HG02943 (cell line): ENCODE measurements at regions not wholly inside any gene's neighbourhood (a gene's known extent, or its start where the extent isn't known, plus 50 kb on each side); places are given as distances from the start of the nearest gene placed in this dataset.
"Not testable (repeated sequence)": the region's sequence is repeated elsewhere in the genome, so short reads cannot be mapped to it uniquely, and the experiment has no call there.

ENCODE experiments used
- ATAC-seq: cut with Tn5 transposase; IDR thresholded peaks from one replicate; pipeline ENCODE4 v1.9.1; 2021; ENCODE audit warnings: mild to moderate bottlenecking, low read depth, moderate library complexity; ENCODE audit not compliant: unreplicated experiment

DNA sequence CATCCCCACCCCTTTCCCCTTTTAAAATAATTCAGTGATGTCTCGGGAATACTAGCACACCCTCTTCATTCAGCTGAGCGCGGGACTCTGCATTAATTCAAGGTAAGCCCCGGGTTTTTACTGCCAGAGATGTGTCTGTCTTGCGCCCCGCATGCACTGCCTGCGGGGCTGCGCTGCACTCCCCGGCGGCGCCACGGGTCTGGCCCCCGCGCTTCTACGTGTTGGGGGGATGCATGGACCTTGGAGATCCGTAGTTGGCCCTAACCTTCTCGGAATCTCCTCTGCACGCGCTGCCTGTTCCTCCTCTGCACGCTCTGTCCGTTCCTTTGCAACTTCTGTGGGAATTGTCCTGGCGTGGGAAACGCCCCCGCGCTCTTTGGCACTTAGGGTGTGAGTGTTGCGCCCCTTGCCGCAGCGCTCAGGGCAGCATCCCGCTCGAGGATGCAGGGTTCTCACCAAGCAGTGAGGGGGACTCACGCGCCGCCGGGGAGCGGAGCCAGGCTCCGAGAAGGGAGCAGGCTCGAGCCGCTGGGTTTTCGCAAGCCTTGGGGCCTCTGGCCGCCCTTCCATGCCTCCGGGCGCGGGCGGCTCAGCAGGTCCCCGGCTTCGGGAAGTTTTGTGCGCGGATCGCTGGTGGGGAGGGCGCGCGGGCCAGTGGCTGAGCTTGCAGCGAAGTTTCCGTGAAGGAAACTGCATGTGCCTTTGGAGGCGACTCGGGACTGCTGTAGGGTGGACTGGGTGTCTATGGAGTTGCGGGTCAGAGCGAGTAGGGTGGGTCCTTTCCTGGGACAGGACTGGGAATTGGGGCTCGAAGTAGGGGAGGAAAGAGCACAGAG is 165.1 kb upstream of the CACNA1E start:
- no peak for ATAC-seq

DNA sequence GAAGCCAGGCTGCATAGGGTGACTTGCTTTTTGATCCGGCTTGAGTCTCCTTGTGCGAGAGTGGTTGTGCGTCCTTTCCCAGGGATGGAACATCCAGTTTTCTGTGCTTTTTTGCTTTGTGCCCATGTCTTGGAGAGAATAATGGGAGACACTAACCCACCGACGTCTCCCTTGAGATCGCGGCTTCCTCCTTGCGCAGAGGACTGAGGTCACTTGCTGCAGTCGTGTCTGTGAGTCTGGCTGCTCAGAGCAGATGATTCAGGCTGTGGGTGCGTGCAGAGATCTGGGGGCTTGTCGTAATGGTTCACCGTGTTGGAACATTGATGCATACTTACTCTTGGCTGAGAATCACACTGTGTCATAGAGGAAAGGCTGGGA is 164.5 kb upstream of the CACNA1E start:
- ATAC-seq = no peak

- ATAC-seq = no peak
Measured at GRCh38 chr1:181319907-181320306, 163.4 kb upstream of the CACNA1E start.

GRCh38 chr1:181324797-181325616 is 158.3 kb upstream of the CACNA1E start:
- ATAC-seq = no peak

DNA sequence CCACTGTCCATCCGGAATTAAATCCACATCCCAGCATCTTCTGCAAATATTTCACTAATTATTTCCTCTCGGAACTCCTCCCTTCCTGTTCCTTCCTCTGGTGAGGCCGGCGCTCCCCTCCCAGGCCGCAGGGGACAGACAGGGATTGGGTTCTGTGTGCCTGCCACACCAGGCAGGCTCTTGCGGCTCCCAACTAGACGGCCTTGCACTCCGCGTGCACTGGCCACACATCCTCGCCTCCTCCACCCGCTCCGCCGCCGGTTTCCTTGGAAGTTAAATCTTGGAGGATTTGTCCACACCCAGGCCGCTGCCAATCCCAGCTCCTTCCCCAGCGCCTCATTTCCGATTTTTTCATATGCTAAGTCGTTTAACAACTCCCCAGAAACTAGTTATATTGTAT is 157.6 kb upstream of the CACNA1E start:
- ATAC-seq = not testable (repeated sequence)

DNA sequence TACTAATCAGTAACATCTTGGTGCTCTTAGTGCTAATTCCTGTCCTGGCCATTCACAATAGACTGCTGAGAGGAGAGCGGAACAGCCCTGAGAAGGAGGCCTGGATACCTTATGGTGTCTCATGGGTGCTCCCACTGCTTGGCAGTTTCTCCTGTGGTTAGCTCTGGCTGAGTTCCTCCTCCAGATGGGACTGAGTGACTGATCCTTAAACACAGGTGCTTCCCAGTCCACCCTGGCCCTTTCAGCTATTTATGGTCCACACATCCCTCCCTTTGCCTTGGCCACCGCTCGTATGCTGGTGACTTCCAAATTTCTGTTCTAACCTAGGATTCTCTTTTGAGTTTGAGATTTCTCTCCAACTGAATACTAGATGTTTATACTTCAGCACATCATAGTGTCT is 157.0 kb upstream of the CACNA1E start:
- no peak for ATAC-seq

GRCh38 chr1:181327796-181328195 is 155.5 kb upstream of the CACNA1E start:
- ATAC-seq = no peak

- no peak for ATAC-seq
Measured at GRCh38 chr1:181334724-181335123, 148.6 kb upstream of the CACNA1E start.

GRCh38 chr1:181335631-181336030 is 147.7 kb upstream of the CACNA1E start:
- no peak for ATAC-seq

DNA sequence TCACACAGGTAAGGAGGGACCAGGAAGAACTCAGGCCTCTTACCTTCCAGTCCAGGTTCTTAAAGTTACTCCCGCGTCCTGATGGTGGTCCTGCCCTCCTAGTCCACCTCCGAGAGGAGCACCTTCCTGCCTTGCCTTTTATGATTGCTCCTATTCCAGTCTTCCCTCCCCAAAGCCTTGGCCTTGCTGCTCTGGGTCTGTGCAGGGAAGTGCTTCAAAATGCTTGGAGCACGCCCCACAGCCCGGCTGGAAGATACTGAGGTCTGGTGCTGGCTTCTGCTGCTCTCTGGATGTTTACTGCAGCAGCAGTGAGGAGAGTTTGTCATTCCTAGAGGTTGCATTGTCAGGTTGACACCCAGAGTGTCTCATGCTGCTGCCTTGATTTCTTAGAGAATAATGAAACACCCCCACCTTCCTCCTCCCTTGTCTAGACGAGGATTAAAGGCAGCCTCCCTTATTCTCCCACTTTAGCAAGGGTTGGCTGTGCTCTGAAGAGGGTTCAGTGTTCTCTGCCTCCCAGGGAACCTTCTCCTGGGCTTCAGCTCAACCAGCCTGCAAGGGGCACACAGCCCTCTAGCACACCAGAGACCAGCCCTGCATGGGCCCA is 142.2 kb upstream of the CACNA1E start:
- no peak for ATAC-seq

DNA sequence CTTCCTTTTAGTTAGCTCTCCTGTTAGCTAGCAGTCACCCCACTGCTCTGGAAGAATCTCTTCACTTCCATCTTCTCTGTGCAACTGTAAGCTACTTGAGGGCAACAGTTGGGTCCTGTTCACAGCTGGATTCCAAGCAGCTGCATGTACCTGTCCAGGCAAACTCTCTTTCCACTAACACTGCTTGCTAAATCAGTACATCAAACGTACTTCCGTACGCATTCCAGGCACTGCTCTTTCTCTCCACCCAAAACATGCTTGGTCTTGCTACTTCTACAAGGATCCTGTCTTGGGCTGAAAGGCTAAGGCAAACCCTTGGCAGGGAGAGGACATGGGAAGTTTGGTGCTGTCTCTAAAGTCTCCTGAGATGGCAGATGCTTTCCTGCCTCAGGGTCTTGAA is 139.2 kb upstream of the CACNA1E start:
- ATAC-seq = no peak

GRCh38 chr1:181345146-181345545 is 138.2 kb upstream of the CACNA1E start:
- no peak for ATAC-seq

GRCh38 chr1:181347495-181348390 is 135.6 kb upstream of the CACNA1E start:
- no peak for ATAC-seq

- ATAC-seq = no peak
Measured at GRCh38 chr1:181349512-181349911, 133.8 kb upstream of the CACNA1E start.

GRCh38 chr1:181350131-181350530 is 133.2 kb upstream of the CACNA1E start:
- no peak for ATAC-seq

- no peak for ATAC-seq
Measured at GRCh38 chr1:181351740-181352139, 131.6 kb upstream of the CACNA1E start.

DNA sequence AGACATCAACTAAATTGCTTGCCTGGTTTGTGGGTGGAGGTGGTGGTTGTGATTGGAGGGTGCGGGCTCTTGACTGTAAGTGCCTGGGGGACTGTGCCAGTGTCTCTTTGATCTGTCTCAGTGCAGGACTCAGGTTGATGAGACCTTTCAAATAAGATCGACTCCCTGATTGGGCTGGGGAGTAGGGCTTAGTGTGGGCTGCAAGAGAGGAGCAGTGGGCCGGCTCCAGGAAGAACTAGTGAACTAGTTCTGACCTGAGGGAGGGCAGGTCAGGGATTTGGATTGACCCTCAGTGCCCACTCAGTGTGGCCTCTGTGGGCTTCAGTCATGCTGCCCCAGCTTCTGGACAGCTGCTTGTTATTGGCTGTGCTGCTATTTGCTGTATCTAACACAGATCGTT is 130.6 kb upstream of the CACNA1E start:
- ATAC-seq = no peak

- ATAC-seq = no peak
Measured at GRCh38 chr1:181353526-181353925, 129.8 kb upstream of the CACNA1E start.

DNA sequence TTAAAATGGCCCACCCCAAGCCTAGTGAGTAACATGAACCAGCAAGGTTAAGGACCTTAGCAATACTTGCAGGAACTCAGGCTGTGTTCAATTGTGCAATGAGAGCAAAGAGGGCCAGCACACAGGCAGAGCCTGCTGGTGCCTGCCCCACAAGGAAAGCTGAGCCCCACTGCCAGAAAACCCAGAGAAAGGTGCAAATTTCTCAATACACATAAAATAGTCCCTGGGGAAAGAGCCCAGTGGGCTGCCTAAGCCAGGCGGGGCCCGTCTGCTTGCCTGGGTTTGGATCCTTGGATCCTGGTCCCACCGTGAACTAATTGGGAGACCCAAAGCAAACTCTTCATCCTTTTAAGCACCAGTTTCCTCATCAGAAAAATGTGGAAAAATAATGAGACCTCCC is 128.5 kb upstream of the CACNA1E start:
- ATAC-seq = no peak
